ENCODE measurements at regions not wholly inside any gene's neighbourhood (a gene's known extent, or its start where the extent isn't known, plus 50 kb on each side); places are given as distances from the start of the nearest gene placed in this dataset.
"Not testable (repeated sequence)": the region's sequence is repeated elsewhere in the genome, so short reads cannot be mapped to it uniquely, and the experiment has no call there.

GRCh38 chr12:76292891-76293290 lies 55.3 kb downstream of the BBS10 start:
- not testable (repeated sequence) for DNase-seq

- not testable (repeated sequence) for DNase-seq
These were observed 55.9 kb downstream of the BBS10 start for GRCh38 chr12:76292305-76292704.

- no peak for DNase-seq
These were observed 57.0 kb downstream of the BBS10 start for GRCh38 chr12:76290963-76291859.

GRCh38 chr12:76288218-76288617 lies 60.0 kb downstream of the BBS10 start:
- DNase-seq, result no peak

- no peak for DNase-seq
These were observed 63.1 kb downstream of the BBS10 start for GRCh38 chr12:76284816-76285750.

- no peak for DNase-seq
These were observed 65.5 kb downstream of the BBS10 start for GRCh38 chr12:76282744-76283143.

GRCh38 chr12:76277480-76277879 lies 70.7 kb downstream of the BBS10 start:
- DNase-seq, result no peak

- DNase-seq, result no peak
These were observed 71.6 kb downstream of the BBS10 start for GRCh38 chr12:76276499-76277151.

GRCh38 chr12:76275511-76276093 lies 72.6 kb downstream of the BBS10 start:
- DNase-seq, result no peak

- DNase-seq, result no peak
These were observed 73.7 kb downstream of the BBS10 start for GRCh38 chr12:76274420-76275083.

- no peak for DNase-seq
These were observed 75.9 kb downstream of the BBS10 start for GRCh38 chr12:76272287-76272686.

- DNase-seq, result no peak
These were observed 77.4 kb downstream of the BBS10 start for GRCh38 chr12:76270657-76271358.

GRCh38 chr12:76268267-76268666 lies 79.9 kb downstream of the BBS10 start:
- no peak for DNase-seq

- peak; percentile 27 for DNase-seq
These were observed 81.4 kb downstream of the BBS10 start for GRCh38 chr12:76266797-76267196.

GRCh38 chr12:76265424-76266180 lies 82.6 kb downstream of the BBS10 start:
- no peak for DNase-seq

GRCh38 chr12:76264611-76265012 lies 83.6 kb downstream of the BBS10 start:
- DNase-seq, result no peak

- DNase-seq, result no peak
These were observed 84.5 kb downstream of the BBS10 start for GRCh38 chr12:76263696-76264095.

GRCh38 chr12:76260390-76260748 lies 87.8 kb downstream of the BBS10 start:
- DNase-seq, result no peak

- no peak for DNase-seq
These were observed 88.4 kb downstream of the BBS10 start for GRCh38 chr12:76259660-76260389.

- no peak for DNase-seq
These were observed 89.1 kb downstream of the BBS10 start for GRCh38 chr12:76259106-76259505.
